Peyer's patch (tissue), 4 donors: ENCODE measurements at regions not wholly inside any gene's neighbourhood (a gene's known extent, or its start where the extent isn't known, plus 50 kb on each side); places are given as distances from the start of the nearest gene placed in this dataset.

Experiments
- POLR2A ChIP-seq, 2 donors: fragments of 450-650 bp; IDR thresholded peaks; one replicate each; pipeline ENCODE4 v1.5.1; 2017; ENCODE audit warnings: antibody characterized with exemption in 2 of 2, mild to moderate bottlenecking in 2 of 2, moderate library complexity in 2 of 2
- TF ChIP-seq, protein P1 (sequence below), 6 experiments: fragments of 450-650 bp in 4 of 6; fragments of 200-600 bp in 2 of 6; sonication (generic) in 1 of 6; IDR thresholded peaks; one replicate each; pipeline ENCODE4 v1.5.1; 2017 to 2019; ENCODE audit warnings: antibody characterized with exemption in 6 of 6, mild to moderate bottlenecking in 3 of 6, moderate library complexity in 1 of 6

GRCh38 chr7:27409776-27410175 is 167.2 kb downstream of the EVX1 start:
- TF ChIP-seq, protein P1, sequence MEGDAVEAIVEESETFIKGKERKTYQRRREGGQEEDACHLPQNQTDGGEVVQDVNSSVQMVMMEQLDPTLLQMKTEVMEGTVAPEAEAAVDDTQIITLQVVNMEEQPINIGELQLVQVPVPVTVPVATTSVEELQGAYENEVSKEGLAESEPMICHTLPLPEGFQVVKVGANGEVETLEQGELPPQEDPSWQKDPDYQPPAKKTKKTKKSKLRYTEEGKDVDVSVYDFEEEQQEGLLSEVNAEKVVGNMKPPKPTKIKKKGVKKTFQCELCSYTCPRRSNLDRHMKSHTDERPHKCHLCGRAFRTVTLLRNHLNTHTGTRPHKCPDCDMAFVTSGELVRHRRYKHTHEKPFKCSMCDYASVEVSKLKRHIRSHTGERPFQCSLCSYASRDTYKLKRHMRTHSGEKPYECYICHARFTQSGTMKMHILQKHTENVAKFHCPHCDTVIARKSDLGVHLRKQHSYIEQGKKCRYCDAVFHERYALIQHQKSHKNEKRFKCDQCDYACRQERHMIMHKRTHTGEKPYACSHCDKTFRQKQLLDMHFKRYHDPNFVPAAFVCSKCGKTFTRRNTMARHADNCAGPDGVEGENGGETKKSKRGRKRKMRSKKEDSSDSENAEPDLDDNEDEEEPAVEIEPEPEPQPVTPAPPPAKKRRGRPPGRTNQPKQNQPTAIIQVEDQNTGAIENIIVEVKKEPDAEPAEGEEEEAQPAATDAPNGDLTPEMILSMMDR (IDR thresholded peaks at IDR 0.05), result no peak
- TF ChIP-seq POLR2A (IDR thresholded peaks at IDR 0.05), result no peak
